ENCODE measurements at regions not wholly inside any gene's neighbourhood (a gene's known extent, or its start where the extent isn't known, plus 50 kb on each side); places are given as distances from the start of the nearest gene placed in this dataset.

DNA sequence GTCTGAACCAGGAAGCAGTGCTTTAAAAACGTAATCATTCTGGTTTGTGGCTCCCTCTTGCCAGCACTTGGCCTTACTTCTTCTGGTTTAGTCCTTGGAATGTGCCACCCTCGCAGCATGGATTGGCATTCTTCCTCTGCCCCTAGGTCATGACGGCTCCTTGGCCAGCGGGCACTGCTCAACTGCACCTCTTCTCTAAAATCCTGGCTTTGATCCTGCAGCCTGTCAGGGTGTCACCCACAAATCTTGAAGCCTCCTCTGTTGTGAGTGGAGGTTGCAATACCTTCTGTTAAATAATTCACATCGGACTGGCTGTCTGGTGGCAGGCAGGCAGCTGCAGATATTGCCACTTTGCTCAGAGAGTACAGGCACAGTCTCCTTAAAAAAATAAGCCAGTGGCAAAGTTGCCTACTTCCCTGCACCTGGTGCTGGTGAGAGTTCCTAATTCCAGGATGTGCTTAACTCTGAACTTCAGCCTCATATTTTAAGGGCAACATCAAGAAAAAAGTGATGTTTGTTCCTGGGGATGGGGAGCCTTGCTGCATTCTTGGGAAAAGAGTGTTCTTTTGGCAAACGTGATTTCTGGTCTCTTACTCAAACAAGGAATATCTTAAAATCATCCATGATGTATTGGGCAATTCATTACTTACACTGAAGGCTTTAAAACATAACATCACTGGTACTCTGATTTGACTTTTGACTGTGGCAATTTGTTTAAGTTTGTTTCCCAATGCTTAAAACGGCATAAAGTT is 179.8 kb downstream of the FOXA2 start:
- peak; percentile 59 for DNase-seq (ENCODE audit: low read depth)

DNA sequence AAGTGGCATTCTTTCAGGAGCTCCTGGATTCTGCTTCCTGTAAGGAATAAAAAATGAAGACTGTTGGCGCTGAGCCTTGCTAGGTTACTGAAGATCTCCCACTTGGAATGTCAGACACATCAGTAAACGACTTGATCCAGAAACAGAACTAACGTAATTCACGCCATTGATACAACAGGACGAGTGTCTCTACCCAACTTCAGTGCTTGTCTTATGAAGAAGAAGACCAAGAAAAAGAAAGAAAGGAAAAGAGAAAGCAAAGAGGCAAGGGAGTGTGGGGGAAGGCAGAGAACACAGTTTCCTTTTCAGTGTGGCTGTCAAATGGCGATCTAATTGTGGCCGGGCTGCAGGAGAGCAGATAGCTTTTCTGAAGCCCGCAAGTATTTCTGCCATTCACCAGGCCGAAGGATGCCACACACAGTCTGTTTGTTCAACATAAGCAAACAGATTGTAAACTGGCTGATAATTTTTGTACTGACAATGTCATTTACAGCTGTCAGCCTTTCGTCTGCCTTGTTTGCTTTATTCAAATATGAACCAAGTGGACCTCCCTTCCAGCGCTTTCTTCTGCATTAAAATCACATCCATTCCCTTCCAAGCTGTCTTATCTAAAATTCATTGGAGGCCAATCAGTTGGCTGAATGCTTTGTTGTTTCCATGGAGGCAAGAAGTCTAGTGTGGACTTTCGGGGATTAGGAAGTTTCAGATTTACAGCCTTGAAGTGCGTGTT is 180.6 kb downstream of the FOXA2 start:
- peak; percentile 43 for DNase-seq (ENCODE audit: low read depth)

DNA sequence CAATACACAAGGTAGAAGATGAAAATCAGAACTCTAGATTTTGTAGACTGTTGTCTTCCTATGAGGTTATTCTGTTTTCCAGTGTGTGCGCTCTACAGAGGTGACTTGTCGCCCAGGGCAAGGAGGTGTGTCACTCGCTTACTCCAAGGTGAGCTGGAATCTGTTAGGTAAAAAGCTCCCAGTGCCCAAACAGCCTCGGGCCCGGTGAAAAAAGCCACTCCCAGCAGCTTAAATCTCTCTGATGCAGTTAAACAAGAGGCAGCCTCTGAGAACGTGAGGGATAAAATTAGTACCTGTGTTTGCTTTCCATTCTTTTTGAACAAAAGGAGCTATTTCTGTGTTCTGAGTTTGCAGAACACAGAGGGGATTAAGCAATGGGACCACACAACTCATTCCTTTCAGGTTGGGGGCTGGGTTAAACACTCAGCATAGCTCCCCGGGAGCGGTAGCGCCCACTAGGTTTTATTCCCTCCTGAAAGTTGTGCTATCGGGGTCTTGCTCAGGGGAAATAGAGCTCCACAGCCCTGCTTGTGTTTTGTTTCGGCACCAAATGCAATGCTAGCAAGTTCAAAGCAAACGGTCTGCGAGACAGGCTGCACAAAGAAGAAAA is 181.2 kb downstream of the FOXA2 start:
- DNase-seq (ENCODE audit: low read depth), result peak; percentile 33

DNA sequence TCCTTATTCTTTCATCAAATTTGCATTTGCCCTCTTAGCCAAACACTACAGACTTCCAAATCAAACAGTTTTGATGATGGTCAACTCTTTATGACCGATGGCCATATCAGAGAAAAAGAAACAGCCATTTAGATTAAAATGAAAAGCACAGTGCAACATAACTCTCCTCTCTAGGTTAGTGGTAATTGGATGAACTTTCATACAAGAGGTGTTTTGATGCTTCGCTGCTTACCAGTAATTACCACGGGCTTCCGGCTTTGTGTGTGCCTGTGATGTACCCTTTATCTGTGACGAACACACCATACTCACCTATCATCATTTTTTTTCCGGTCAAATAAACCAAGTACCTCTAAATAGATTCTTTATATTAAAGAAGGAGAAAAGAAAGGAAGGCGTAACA is 181.8 kb downstream of the FOXA2 start:
- no peak for DNase-seq (ENCODE audit: low read depth)

DNA sequence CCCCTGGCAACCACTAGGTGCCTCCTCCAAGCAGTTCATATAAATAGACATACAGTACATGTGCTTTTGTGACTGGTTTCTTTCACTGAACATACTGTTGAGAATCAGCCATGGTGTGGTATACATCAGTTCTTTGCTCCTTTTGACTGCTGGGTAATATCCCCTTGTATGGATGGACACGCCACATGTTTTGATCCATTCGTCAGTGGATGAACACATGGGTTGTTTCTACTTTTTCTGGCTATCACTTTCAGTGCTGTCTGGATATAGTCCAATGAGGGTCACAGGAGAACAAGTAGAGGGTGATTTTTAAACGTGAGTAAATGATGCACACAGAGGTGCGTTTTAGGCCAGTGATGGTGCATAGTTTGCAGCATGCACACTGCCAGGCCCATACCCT is 183.9 kb downstream of the FOXA2 start:
- DNase-seq (ENCODE audit: low read depth), result no peak

DNA sequence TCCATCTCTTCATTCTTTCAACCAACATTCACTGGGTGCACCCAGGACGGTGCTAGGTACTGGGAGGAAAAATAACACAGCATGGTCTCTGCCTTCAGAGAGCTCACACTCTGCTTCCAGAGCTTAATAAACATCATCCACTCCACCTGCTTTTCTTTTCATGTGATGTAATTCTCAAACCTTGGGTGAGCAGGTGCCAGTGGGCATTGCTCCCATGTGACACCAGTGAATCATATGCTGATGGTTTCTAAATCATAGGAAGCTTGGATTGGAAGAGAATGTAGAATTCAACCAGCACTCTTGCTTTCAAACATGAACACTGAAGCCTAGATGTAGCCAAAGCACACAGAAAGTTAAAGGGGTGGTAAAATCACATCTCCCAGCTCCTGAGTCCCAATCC is 189.8 kb downstream of the FOXA2 start:
- peak; percentile 57 for DNase-seq (ENCODE audit: low read depth)

DNA sequence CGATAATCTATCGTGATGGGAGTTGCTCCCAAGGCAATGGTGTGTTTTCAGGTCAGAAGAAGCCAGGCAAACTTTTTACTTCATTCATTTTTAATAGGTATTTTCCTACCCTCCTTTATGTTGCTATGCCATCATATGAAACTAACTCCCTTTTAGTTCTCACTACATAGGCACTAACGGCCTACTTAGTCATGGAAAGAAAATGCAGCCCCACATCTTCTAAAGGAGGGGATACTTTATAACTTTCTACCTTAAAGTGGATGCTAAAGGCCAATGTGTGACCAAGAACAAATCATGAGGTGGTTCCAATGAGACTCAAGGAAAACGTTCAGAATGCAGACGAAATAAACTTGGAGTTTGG is 193.8 kb downstream of the FOXA2 start:
- DNase-seq (ENCODE audit: low read depth), result no peak

DNA sequence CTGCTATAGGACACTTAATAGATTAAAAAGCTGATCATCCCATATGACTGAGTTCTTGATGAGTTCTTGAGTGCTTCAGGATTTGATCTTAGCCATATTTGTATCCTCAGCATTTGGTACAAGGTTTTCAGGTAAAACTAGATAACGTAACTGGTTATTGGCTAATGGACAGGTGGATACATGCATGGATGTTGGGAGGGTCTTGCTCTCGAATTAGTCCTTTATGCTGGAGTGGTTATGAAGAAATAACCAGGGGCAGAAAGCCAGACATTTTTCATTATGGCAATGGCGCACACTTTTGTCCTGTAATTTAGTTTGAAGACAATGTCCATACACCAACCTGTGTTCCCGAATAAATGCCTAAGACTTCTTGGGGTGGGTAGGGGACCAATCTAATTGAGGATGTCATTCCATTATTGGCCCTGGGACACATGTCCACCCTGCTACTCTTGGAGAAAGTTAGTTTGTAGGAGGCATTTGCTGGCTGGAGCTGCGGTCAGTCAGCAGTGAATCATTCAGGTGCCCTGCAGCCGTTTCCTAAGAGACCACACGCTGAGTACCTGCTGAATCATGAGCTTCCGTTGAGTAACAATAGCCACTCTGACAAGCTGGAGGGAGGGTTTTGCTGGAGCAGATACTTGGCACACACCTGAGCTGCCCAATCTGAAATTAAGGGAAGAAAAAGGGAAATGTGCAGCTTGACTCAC is 194.4 kb downstream of the FOXA2 start:
- DNase-seq (ENCODE audit: low read depth), result peak; percentile 98

DNA sequence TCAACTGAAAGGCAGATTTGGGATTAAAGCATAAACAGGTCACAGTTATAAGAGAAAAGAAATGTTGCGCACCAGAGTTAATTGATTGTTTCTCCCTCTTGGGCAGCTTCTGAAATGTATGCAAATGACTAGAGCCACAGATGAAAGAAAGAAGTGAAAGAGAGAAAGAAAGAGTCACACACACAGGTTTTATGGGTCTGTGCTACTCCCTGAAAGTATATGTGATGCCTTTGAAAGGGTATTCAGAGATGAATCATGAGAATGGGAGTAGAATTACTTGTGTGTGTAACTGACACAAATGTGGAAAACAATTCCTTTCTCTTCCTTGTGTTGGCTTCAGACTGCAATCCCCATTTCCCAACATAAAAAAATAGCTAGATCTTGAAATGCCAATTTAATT is 196.9 kb downstream of the FOXA2 start:
- DNase-seq (ENCODE audit: low read depth), result peak; percentile 43

DNA sequence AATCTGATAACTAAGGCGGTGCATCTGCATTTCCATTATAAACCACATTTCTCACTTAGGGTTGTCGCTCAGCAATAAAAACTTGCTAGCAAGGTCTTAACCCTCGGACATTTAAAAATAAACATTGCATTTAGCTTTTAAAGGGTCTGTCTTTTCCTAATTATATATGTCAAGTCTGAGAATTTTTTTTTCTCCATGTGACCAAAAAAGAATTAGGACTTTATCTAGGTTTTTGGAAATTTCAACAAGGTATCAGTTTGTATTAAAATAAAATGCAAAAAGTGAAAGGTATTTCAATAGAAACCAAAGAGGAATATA is 198.1 kb downstream of the FOXA2 start:
- DNase-seq (ENCODE audit: low read depth), result no peak

DNA sequence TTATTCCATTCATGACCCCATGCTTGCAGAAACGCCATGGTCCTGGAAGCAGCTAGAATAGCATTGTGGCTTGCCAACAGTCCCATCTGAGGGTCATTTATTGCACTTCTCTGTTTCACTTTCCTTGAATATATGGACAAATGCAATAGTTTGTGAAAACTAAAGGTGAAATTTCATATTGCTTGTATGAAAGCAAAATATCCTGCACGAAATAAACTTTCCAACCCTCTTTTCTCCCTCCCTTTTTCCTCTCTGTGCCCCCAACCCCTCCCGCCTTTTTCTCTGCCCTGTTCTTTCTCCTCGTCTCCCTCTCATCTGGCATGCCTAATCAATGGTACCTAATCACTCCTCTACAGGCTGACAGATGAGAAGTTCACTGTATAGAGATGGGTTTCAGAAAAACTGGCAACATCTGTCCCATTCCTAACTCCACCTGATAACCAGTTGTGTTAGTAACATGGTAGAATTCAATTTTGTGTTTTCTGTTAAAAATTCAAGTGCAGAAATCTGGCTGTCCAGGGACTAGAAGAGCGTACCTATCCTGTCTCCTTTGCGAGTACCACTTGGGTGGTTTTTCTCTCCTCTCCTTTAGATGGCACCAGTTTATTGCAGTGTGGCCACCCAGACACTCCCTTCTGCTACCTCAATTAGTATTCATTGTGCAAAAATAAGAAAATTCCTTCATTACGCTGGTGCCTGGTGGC is 198.6 kb downstream of the FOXA2 start:
- DNase-seq (ENCODE audit: low read depth), result peak; percentile 51

DNA sequence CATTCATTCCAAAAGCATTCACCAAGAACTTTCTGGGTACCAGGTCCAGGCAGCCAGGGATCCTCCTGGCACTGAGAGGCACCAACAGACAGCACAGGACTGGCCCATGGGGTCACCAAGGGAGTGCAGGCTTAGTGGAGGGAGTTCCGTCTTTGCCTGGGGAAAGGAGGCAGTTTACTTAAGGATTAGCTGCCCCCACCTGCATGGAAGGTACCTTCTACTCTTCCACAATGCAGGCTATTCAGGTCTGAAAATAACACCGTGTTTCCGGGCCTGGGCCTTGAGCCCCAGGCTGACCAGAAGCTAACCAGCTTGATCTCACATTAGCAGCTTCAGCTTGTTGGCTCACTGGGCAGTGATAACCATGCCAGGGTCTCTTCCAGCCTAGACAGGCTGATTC is 199.4 kb downstream of the FOXA2 start:
- no peak for DNase-seq (ENCODE audit: low read depth)

DNA sequence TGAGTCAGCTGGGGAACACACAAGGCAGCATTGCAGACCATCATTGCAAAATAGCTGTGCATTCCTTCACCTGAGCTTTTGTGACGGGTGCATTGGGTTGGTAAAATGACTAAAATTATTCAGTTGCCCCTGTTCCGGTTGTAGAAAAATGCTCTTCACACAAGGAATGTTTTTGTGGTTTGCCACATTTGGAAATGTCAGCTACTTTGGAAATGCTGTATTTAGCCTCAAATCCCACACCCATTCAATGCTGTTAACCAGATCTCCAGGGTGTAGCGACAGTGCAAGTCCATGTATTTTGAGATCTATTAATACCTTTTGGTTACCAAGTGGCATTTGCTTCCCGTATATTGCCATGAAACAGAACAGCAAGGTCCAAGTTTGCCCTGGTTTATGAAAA is 201.2 kb downstream of the FOXA2 start:
- DNase-seq (ENCODE audit: low read depth), result peak; percentile 86

DNA sequence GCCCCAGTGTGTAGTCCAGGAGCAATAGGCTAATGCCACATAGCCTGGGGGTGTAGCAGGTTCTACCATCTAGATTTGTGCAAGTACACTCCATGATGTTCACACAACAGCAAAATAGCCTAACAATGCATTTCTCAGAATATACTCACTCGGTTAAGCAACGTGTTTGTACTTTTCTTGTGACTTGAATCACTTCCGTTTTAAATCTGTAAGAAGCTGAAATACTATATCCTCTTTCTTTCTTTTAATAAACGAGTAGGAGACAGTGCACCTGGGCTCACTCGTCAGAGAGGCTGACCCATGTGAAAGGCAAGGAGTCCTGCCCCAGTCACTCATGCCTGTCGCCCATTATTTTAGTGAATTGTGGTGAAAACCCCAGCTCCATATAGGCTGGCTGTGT is 201.6 kb downstream of the FOXA2 start:
- DNase-seq (ENCODE audit: low read depth), result peak; percentile 66

DNA sequence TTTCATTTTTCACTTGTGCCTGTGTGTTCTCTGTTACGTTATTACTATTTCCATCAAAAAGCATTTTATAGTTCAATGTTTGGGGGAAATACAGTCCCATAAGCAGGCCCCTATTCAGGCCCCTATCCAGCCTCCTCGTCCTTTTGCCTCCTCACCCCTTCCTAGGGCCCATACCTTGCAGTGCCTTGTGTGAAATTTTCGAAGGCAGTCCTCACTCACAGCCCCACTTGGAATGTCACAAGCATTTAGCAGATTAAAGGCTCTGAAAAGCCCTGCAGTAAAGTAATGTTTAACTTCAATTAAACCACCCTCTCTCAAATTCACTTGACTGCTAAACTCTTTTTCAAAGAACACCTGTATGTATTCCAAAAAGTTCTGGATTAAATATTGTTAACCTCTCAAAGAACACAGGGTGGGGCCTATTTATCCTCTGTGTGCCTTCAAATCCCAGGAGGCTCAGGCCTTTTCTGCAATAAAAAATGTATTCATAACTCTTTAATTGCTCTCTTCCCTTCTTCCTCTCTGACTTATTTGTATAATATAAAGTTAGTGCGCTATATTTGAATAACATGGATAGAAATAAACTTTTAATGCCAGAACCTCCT is 202.5 kb downstream of the FOXA2 start:
- DNase-seq (ENCODE audit: low read depth), result no peak

DNA sequence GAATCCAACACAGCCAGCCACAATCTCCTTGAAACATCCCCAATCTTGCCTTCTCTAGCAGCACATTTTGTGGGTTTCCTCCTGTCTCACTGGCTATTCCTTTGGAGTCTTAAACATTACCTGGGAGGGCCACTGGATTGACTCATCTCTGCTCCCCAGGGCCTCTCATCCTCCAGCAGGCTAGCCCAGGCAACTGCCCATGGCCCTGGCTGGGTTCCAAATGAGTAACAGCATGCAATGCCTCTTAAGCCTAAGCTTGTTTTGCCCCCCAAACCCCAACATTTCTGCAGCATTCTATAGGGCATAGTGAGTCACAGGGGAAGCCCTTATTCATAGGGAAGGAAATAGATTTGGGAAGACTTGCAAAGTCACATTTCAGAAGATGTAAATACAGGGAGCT is 204.9 kb downstream of the FOXA2 start:
- DNase-seq (ENCODE audit: low read depth), result peak; percentile 77

DNA sequence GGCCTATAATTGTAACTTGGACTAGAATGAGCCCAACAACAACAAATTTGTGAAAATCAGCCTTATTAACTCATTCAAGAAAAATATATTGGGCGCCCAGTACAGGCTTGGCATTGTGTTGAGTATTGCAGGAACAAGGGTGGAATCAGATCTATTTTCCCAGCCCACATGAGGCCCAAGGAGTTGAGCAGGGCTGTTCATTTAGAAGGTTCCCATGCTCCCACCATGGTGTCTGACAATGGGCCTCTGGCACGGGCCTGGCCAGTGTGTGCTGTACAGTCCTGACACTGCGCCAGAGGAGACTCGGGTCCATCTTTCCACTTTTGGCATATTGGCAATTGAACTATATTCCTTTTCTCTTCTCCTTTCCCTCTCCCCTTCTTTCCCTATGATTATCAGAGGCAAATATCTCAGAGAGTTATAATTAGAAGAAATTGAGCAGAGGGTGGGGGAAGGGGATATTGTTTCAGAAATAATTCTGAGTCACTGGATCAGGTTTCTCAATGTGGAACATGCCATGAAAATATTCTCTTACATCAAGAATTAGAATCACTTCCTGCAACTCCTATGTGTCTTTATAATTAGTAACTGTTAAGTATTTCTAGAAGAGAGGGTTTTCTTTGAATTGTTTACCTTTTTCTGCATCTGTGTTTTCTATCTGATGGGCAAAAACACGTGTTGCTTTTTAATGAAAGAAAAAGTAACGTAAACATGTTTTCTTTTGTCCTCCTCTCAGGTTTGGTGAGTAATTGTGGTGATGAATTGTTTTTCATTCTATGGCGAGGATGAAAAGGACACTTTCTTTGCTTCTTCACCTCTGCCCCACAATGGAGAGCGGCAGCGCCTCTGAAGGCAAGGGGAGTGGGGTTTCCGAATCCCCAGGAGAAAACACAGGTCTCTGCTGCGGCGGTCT is 209.4 kb downstream of the FOXA2 start:
- peak; percentile 36 for DNase-seq (ENCODE audit: low read depth)

DNA sequence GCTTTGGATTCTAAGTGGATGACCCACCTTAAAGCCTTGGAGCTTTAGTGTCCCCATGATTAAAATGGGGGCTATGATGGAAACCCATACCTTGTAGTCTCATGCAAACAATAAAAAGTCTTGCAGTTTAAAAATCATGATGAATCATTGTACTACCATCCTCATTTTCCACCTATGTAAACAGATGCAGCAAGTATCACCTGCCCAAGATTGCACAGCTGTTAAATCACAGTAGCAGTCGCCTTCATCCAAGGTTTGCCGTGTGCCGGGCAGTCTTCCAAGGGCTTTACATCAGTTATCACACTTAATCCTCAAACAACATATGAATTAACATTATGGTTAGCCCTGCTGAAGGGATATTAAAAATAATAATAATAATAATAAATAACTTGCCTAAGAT is 210.3 kb downstream of the FOXA2 start:
- DNase-seq (ENCODE audit: low read depth), result no peak

DNA sequence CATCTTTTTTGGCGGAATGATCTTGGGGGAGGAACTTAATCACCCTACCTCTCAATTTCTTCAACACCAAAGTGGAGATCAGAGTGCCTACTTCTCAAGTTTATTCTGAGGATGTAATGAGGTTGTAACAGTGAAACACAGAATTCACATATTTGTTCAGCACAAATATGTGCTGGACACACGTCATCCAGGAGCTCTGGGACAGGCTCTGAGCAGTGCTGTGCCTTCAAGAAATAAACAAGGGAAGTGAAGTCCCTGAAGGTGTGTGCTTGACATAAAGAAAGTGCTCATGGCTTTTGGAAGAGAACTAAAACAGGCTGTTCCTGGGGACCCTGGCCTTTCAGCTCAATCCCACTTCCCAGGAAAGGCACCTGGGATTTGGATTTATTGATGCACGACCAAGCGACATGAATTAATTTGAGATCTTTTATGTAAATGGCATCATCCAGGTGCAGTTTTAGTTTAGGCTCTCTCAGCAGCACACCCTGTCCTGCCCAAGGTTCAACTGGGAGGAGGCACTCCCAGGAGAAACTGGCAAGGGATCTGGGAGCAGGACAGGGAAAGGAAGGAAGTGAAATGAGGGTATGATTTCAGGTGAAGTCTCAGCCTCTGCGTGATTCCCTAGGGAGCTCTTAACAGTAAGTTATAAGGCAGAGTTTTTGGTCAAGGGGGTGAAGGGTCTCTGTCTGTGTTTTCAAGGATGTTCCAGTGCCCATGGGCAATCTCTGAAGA is 211.0 kb downstream of the FOXA2 start:
- DNase-seq (ENCODE audit: low read depth), result no peak

DNA sequence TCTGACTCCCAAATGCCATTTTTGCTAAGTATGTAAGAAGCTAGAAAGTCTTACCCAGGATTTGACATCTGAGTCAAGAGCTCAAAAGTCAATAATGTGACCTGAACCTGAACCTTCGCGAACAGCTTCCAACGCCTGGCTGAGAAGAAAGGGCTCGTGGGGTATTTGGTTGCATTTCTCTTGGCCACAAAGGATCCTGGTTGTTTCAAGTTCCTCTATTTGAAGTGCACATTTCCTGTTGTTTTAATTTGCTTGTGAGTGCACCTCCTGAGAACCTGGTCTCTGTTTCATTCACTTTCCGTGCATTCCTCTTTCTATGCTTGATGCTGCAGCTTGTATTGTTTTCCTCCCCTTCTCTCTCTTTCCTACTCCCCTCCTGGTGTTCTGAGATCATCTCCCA is 212.5 kb downstream of the FOXA2 start:
- DNase-seq (ENCODE audit: low read depth), result peak; percentile 45
